ENCODE measurements at regions not wholly inside any gene's neighbourhood (a gene's known extent, or its start where the extent isn't known, plus 50 kb on each side); places are given as distances from the start of the nearest gene placed in this dataset.
A peak's percentile ranks its signal among the peaks of the same experiment; 100 is the strongest.

- intact Hi-C loops (cut with DNase I, micrococcal nuclease): no loop called here
- ATAC-seq: no peak
Measured at GRCh38 chr16:74052016-74052415, 244.6 kb upstream of the PSMD7 start.

GRCh38 chr16:74049027-74049426 is 247.6 kb upstream of the PSMD7 start:
- ATAC-seq (no peak), DNase-seq (no peak)
- intact Hi-C loops (cut with DNase I, micrococcal nuclease): no loop called here

More at GRCh38 chr16:74052016-74052415, 244.6 kb upstream of the PSMD7 start:
- DNase-seq: no peak

- DNase-seq: no peak
- ATAC-seq: no peak
- intact Hi-C loops (cut with DNase I, micrococcal nuclease): no loop called here
Measured at GRCh38 chr16:74046524-74046923, 250.1 kb upstream of the PSMD7 start.

GRCh38 chr16:74045513-74045912 is 251.1 kb upstream of the PSMD7 start:
- intact Hi-C loops (cut with DNase I, micrococcal nuclease): no loop called here
- ATAC-seq (no peak), DNase-seq (no peak)

- DNase-seq (no peak), ATAC-seq (no peak)
- intact Hi-C loops (cut with DNase I, micrococcal nuclease): no loop called here
Measured at GRCh38 chr16:74035816-74036215, 260.8 kb upstream of the PSMD7 start.

- ATAC-seq: peak; percentile 70
- intact Hi-C loops (cut with DNase I, micrococcal nuclease): no loop called here
- DNase-seq: peak in 1 of 2 donors; percentile 4
Measured at GRCh38 chr16:74034862-74035261, 261.8 kb upstream of the PSMD7 start.

- ATAC-seq (no peak), DNase-seq (no peak)
- intact Hi-C loops (cut with DNase I, micrococcal nuclease): no loop called here
Measured at GRCh38 chr16:74034200-74034599, 262.4 kb upstream of the PSMD7 start.

- intact Hi-C loops (cut with DNase I, micrococcal nuclease): no loop called here
- peak; percentile 18 for ATAC-seq
- peak in 1 of 2 donors; percentile 10 for DNase-seq
Measured at GRCh38 chr16:74033441-74033995, 263.1 kb upstream of the PSMD7 start.

- DNase-seq: no peak
- ATAC-seq: no peak
- intact Hi-C loops (cut with DNase I, micrococcal nuclease): no loop called here
Measured at GRCh38 chr16:74031551-74031950, 265.1 kb upstream of the PSMD7 start.

GRCh38 chr16:74030000-74030706 is 266.5 kb upstream of the PSMD7 start:
- peak; percentile 81 for ATAC-seq
- peak; percentile 66 to 68 for DNase-seq
- intact Hi-C loops (cut with DNase I, micrococcal nuclease): no loop called here

- intact Hi-C loops (cut with DNase I, micrococcal nuclease): no loop called here
- ATAC-seq: peak; percentile 95
Measured at GRCh38 chr16:74029115-74029792, 267.4 kb upstream of the PSMD7 start.

GRCh38 chr16:74026373-74027281 is 270.0 kb upstream of the PSMD7 start:
- intact Hi-C loops (cut with DNase I, micrococcal nuclease): no loop called here
- DNase-seq (no peak), ATAC-seq (peak; percentile 62)

More at GRCh38 chr16:74029115-74029792, 267.4 kb upstream of the PSMD7 start:
- peak; percentile 38 to 63 for DNase-seq

GRCh38 chr16:74024953-74025352 is 271.7 kb upstream of the PSMD7 start:
- ATAC-seq (no peak), DNase-seq (no peak)
- intact Hi-C loops (cut with DNase I, micrococcal nuclease): no loop called here

- intact Hi-C loops (cut with DNase I, micrococcal nuclease): no loop called here
- no peak for DNase-seq
- ATAC-seq: no peak
Measured at GRCh38 chr16:74020095-74020670, 276.4 kb upstream of the PSMD7 start.

GRCh38 chr16:74019612-74020011 is 277.0 kb upstream of the PSMD7 start:
- ATAC-seq (no peak), DNase-seq (no peak)
- intact Hi-C loops (cut with DNase I, micrococcal nuclease): no loop called here

- intact Hi-C loops (cut with DNase I, micrococcal nuclease): no loop called here
- DNase-seq (no peak), ATAC-seq (no peak)
Measured at GRCh38 chr16:74015953-74016352, 280.7 kb upstream of the PSMD7 start.

- no peak for DNase-seq
- no peak for ATAC-seq
- intact Hi-C loops (cut with DNase I, micrococcal nuclease): no loop called here
Measured at GRCh38 chr16:73998707-73999106, 297.9 kb upstream of the PSMD7 start.

GRCh38 chr16:73997971-73998370 is 298.6 kb upstream of the PSMD7 start:
- ATAC-seq: no peak
- intact Hi-C loops (cut with DNase I, micrococcal nuclease): no loop called here
- no peak for DNase-seq

GRCh38 chr16:73997340-73997711 is 299.3 kb upstream of the PSMD7 start:
- intact Hi-C loops (cut with DNase I, micrococcal nuclease): no loop called here
- ATAC-seq (no peak), DNase-seq (no peak)
